ENCODE measurements at regions not wholly inside any gene's neighbourhood (a gene's known extent, or its start where the extent isn't known, plus 50 kb on each side); places are given as distances from the start of the nearest gene placed in this dataset.

GRCh38 chr3:117801912-117802239 lies 1092.3 kb downstream of the TUSC7 start:
- ChIA-PET POLR2A (no interaction called here), CTCF (no interaction called here)
- Histone ChIP-seq H3K36me3 (ENCODE audit: insufficient read depth, low read length) (no peaks in the 10 kb centered on the region), H3K27me3 (ENCODE audit: control insufficient read depth in 1 of 2, insufficient read depth in 2 of 2, low read length in 2 of 2) (no peaks in the 10 kb centered on the region), H3K4me3 (ENCODE audit: low read length) (no peak overlapping the region), H3K27ac (ENCODE audit: low read depth in 1 of 2, low read length in 2 of 2) (no peak overlapping the region), H3K4me1 (ENCODE audit: insufficient read depth, low read length) (no peaks in the 10 kb centered on the region), H3K9me3 (ENCODE audit: control insufficient read depth in 1 of 2, insufficient read depth in 1 of 2, low read length in 2 of 2) (no peaks in the 10 kb centered on the region)
- Mint-ChIP-seq H3K9me3 (peaks cover 12% of the 10 kb centered on the region), H3K4me3 (no peak overlapping the region), H3K27ac (no peak overlapping the region), H3K27me3 (no peaks in the 10 kb centered on the region), H3K36me3 (ENCODE audit: low read depth) (no peaks in the 10 kb centered on the region), H3K4me1 (ENCODE audit: low read depth) (no peaks in the 10 kb centered on the region)
- ATAC-seq (ENCODE audit: poor library complexity) (no peak), DNase-seq (no peak)
- intact Hi-C loops (cut with DNase I, micrococcal nuclease), result no loop called here
- no peak for TF ChIP-seq CTCF (IDR thresholded peaks at IDR 0.05)

GRCh38 chr3:117809186-117810081 lies 1099.9 kb downstream of the TUSC7 start:
- H3K9me3 ChIP-seq (ENCODE audit: control insufficient read depth in 1 of 2, insufficient read depth in 1 of 2, low read length in 2 of 2), result peaks cover 0 to 5% of the 10 kb centered on the region in 2 experiments
- DNase-seq (no peak), ATAC-seq (ENCODE audit: poor library complexity) (no peak)
- no peaks in the 10 kb centered on the region for H3K27me3 Mint-ChIP-seq
- no peak for TF ChIP-seq CTCF (IDR thresholded peaks at IDR 0.05)
- no peak overlapping the region for H3K4me3 ChIP-seq (ENCODE audit: low read length)
- H3K27me3 ChIP-seq (ENCODE audit: control insufficient read depth in 1 of 2, insufficient read depth in 2 of 2, low read length in 2 of 2), result no peaks in the 10 kb centered on the region
- ChIA-PET POLR2A (no interaction called here), CTCF (no interaction called here)
- no peaks in the 10 kb centered on the region for H3K4me1 Mint-ChIP-seq (ENCODE audit: low read depth)
- H3K4me3 Mint-ChIP-seq, result no peak overlapping the region
- peaks cover 9% of the 10 kb centered on the region for H3K9me3 Mint-ChIP-seq
- H3K36me3 ChIP-seq (ENCODE audit: insufficient read depth, low read length), result no peaks in the 10 kb centered on the region
- no peaks in the 10 kb centered on the region for H3K36me3 Mint-ChIP-seq (ENCODE audit: low read depth)
- intact Hi-C loops (cut with DNase I, micrococcal nuclease), result no loop called here
- no peaks in the 10 kb centered on the region for H3K4me1 ChIP-seq (ENCODE audit: insufficient read depth, low read length)
- H3K27ac Mint-ChIP-seq, result no peak overlapping the region
- H3K27ac ChIP-seq (ENCODE audit: low read depth in 1 of 2, low read length in 2 of 2), result no peak overlapping the region

- DNase-seq, result no peak
- no peak overlapping the region for H3K27ac Mint-ChIP-seq
- peaks cover 0 to 5% of the 10 kb centered on the region in 2 experiments for H3K9me3 ChIP-seq (ENCODE audit: control insufficient read depth in 1 of 2, insufficient read depth in 1 of 2, low read length in 2 of 2)
- intact Hi-C loops (cut with DNase I, micrococcal nuclease), result no loop called here
- no peak for ATAC-seq (ENCODE audit: poor library complexity)
- H3K36me3 Mint-ChIP-seq (ENCODE audit: low read depth), result no peaks in the 10 kb centered on the region
- CTCF ChIA-PET, result no interaction called here
- no peaks in the 10 kb centered on the region for H3K27me3 ChIP-seq (ENCODE audit: control insufficient read depth in 1 of 2, insufficient read depth in 2 of 2, low read length in 2 of 2)
- POLR2A ChIA-PET, result no interaction called here
- H3K27ac ChIP-seq (ENCODE audit: low read depth in 1 of 2, low read length in 2 of 2), result no peak overlapping the region
- H3K4me1 ChIP-seq (ENCODE audit: insufficient read depth, low read length), result no peaks in the 10 kb centered on the region
- no peak overlapping the region for H3K4me3 ChIP-seq (ENCODE audit: low read length)
- no peak overlapping the region for H3K4me3 Mint-ChIP-seq
- H3K36me3 ChIP-seq (ENCODE audit: insufficient read depth, low read length), result no peaks in the 10 kb centered on the region
- no peak for TF ChIP-seq CTCF (IDR thresholded peaks at IDR 0.05)
- no peaks in the 10 kb centered on the region for H3K4me1 Mint-ChIP-seq (ENCODE audit: low read depth)
- H3K27me3 Mint-ChIP-seq, result no peaks in the 10 kb centered on the region
- peaks cover 2% of the 10 kb centered on the region for H3K9me3 Mint-ChIP-seq
Observed at GRCh38 chr3:117811786-117812185, 1102.2 kb downstream of the TUSC7 start.

Data from CD4-positive, alpha-beta T cell (primary cell).